GM12878 (cell line): ENCODE measurements at regions not wholly inside any gene's neighbourhood (a gene's known extent, or its start where the extent isn't known, plus 50 kb on each side); places are given as distances from the start of the nearest gene placed in this dataset.

Source experiments
- ATAC-seq: fragments of 200-7000 bp; cut with Tn5 transposase; 3 replicates; pipeline ENCODE4 v1.9.1; 2020; ENCODE audit warnings: mild to moderate bottlenecking, moderate library complexity
- BruUV-seq: library from RNA; stranded (reverse); fragments of 400-500 nt; replicated peaks from 2 replicates; lab custom pipeline; 2021; lab: Mats Ljungman, UMichigan
- CTCF ChIA-PET: fragments of 300-600 bp; sonication (Branson Sonifier 250); formaldehyde crosslinking; extraction: SDS; loops from one replicate; lab custom pipeline; 2021; ENCODE audit warnings: inconsistent platforms; lab: Yijun Ruan, JAX
- POLR2A ChIA-PET: fragments of 350-600 bp; formaldehyde crosslinking; extraction: SDS; loops from one replicate; lab custom pipeline; 2021; ENCODE audit warnings: inconsistent platforms; lab: Charles Lee
- RAD21 ChIA-PET: fragments of 300-600 bp; sonication (Branson Sonifier 250); formaldehyde crosslinking; loops from one replicate; lab custom pipeline; 2023; ENCODE audit warnings: antibody characterized with exemption; ENCODE audit not compliant: unreplicated experiment; lab: Charles Lee
- SMC1A ChIA-PET: fragments of 300-600 bp; sonication (Branson Sonifier 250); formaldehyde crosslinking; loops from one replicate; lab custom pipeline; 2023; ENCODE audit not compliant: unreplicated experiment, uncharacterized antibody; lab: Charles Lee
- DNase-seq: peaks from one replicate; pipeline ENCODE4 v3.0.0-alpha.2; 2011; ENCODE audit warnings: low read depth, low spot score
- FAIRE-seq: peaks from 3 replicates; lab custom pipeline; 2011; peaks lifted over from hg19 to GRCh38; lab: Jason Lieb, UNC
- H2AFZ ChIP-seq: 2 replicates; pipeline ENCODE4 v1.6.0; 2011; ENCODE audit warnings: low read depth, low read length, control low read depth; ENCODE audit not compliant: control insufficient read depth
- H3K27ac ChIP-seq: 2 replicates; pipeline ENCODE4 v1.5.1; 2011; ENCODE audit warnings: control low read depth; ENCODE audit not compliant: control insufficient read depth, insufficient read depth
- H3K27me3 ChIP-seq, 2 experiments: replicated peaks in 1 of 2; 2 replicates each; pipeline versions ENCODE4 v1.6.0 to v1.6.1; 2011; ENCODE audit warnings: low read length in 1 of 2; ENCODE audit not compliant: control insufficient read depth in 2 of 2, insufficient read depth in 2 of 2
- H3K36me3 ChIP-seq, 2 experiments: 2 replicates each; pipeline ENCODE4 v1.5.1; 2011; ENCODE audit warnings: low read length in 1 of 2; ENCODE audit not compliant: control insufficient read depth in 2 of 2, insufficient read depth in 2 of 2
- H3K4me1 ChIP-seq: 2 replicates; pipeline ENCODE4 v1.6.1; 2011; ENCODE audit warnings: mild to moderate bottlenecking, low read length, moderate library complexity, mixed read lengths; ENCODE audit not compliant: control insufficient read depth, insufficient read depth
- H3K4me2 ChIP-seq: 2 replicates; pipeline ENCODE4 v1.6.0; 2011; ENCODE audit warnings: control low read depth; ENCODE audit not compliant: control insufficient read depth, insufficient read depth
- H3K4me3 ChIP-seq: fragments of 200-600 bp; sonication (generic); 2 replicates; pipeline ENCODE4 v1.5.1; 2016
- H3K79me2 ChIP-seq: 2 replicates; pipeline ENCODE4 v1.6.0; 2011; ENCODE audit warnings: low read length; ENCODE audit not compliant: control insufficient read depth, insufficient read depth
- H3K9ac ChIP-seq: 2 replicates; pipeline ENCODE4 v1.8.0; 2011; ENCODE audit warnings: low read length, control low read depth, mixed read lengths; ENCODE audit not compliant: control insufficient read depth, insufficient read depth
- H3K9me3 ChIP-seq: replicated peaks from 3 replicates; pipeline ENCODE4 v1.5.1; 2011; ENCODE audit warnings: mild to moderate bottlenecking, low read length; ENCODE audit not compliant: control insufficient read depth, insufficient read depth
- H4K20me1 ChIP-seq: 2 replicates; pipeline ENCODE4 v1.6.0; 2011; ENCODE audit not compliant: control insufficient read depth, insufficient read depth
- BHLHE40 ChIP-seq, 2 experiments: fragments of 450-650 bp in 1 of 2; IDR thresholded peaks; 2 replicates each; pipeline ENCODE4 v1.6.1; 2011 to 2017; ENCODE audit warnings: low read depth in 2 of 2, borderline replicate concordance in 1 of 2, improper control_type of control experiment in 1 of 2, low read length in 1 of 2, mild to moderate bottlenecking in 1 of 2
- CBX3 ChIP-seq: fragments of 200-600 bp; sonication (generic); IDR thresholded peaks from 2 replicates; pipeline ENCODE4 v1.6.1; 2016; ENCODE audit warnings: low read depth, borderline replicate concordance
- CHD1 ChIP-seq: IDR thresholded peaks from 2 replicates; pipeline ENCODE4 v1.6.1; 2012; ENCODE audit warnings: low read depth, low read length, improper control_type of control experiment
- CHD2 ChIP-seq: IDR thresholded peaks from 2 replicates; pipeline ENCODE4 v1.6.1; 2011; ENCODE audit warnings: low read depth, low read length, improper control_type of control experiment, borderline replicate concordance
- CREM ChIP-seq: IDR thresholded peaks from 2 replicates; pipeline ENCODE4 v1.6.1; 2014; ENCODE audit warnings: antibody characterized with exemption, low read depth
- KLF5 ChIP-seq: fragments of 450-650 bp; IDR thresholded peaks from 2 replicates; pipeline ENCODE4 v1.6.1; 2014; ENCODE audit warnings: mild to moderate bottlenecking; ENCODE audit not compliant: partially characterized antibody
- NR2F1 ChIP-seq: fragments of 450-650 bp; conservative IDR thresholded peaks from 2 replicates; pipeline ENCODE4 v1.6.1; 2017; ENCODE audit warnings: mild to moderate bottlenecking
- PML ChIP-seq: IDR thresholded peaks from 2 replicates; pipeline ENCODE4 v1.6.1; 2012; ENCODE audit warnings: low read length, inconsistent platforms
- POU2F2 ChIP-seq: IDR thresholded peaks from 3 replicates; pipeline ENCODE4 v1.6.1; 2011; ENCODE audit warnings: low read depth, mild to moderate bottlenecking, low read length, borderline replicate concordance
- RAD21 ChIP-seq: IDR thresholded peaks from 2 replicates; pipeline ENCODE4 v1.6.1; 2011; ENCODE audit warnings: mild to moderate bottlenecking, low read depth, low read length, moderate library complexity; ENCODE audit not compliant: insufficient read depth
- SREBF1 ChIP-seq: IDR thresholded peaks from 2 replicates; pipeline ENCODE4 v1.6.1; 2012; ENCODE audit warnings: mild to moderate bottlenecking, low read length
- SREBF2 ChIP-seq: IDR thresholded peaks from 2 replicates; pipeline ENCODE4 v1.6.1; 2012; ENCODE audit warnings: mild to moderate bottlenecking, low read length
- WGBS: methylation state at CpG from one replicate; pipeline ENCODE4 v1.1.6; 2016; ENCODE audit warnings: low lambda C conversion rate; ENCODE audit not compliant: insufficient replicate concordance, insufficient coverage; ENCODE audit errors: missing lambda C conversion rate; 5-methylcytosine and 5-hydroxymethylcytosine counted together
- in situ Hi-C: fragments of 300-500 bp; cut with MboI; formaldehyde crosslinking; loops from 9 replicates; pipeline ENCODE4 v1.14.3; 2018; ENCODE audit warnings: mixed read lengths
- intact Hi-C: fragments of 100-400 bp; cut with micrococcal nuclease; formaldehyde crosslinking; loops from one replicate; pipeline ENCODE4 v1.14.2; 2022; ENCODE audit not compliant: unreplicated experiment
- TF ChIP-seq, protein P1 (sequence below): fragments of 450-650 bp; IDR thresholded peaks from 2 replicates; pipeline ENCODE4 v1.6.1; 2018; ENCODE audit warnings: borderline replicate concordance, mild to moderate bottlenecking; ENCODE audit not compliant: partially characterized antibody
- TF ChIP-seq, protein P2 (sequence below): IDR thresholded peaks from 2 replicates; pipeline ENCODE4 v1.6.1; 2011; ENCODE audit warnings: mild to moderate bottlenecking, low read depth, low read length, moderate library complexity; ENCODE audit not compliant: insufficient replicate concordance

DNA sequence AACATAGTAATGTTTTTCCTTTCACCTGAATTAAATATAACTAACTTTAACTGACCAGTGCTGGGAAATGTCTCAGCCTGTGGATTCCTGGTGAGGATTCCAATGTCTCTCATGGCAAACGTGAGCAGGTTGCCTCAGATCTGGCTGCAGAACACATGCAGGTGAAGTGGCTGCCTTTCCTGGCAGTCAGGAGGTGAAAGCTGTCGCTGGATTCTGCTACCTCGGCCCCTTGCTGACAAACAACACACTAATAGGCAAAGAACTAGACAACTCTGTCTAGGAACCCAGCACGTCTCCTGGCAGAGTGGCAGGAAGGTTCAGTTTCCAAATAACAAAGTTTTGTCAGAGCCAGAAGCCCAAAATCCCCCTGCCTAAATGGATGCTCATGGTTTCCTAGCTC is 400.8 kb upstream of the PPP2R3A start (continued):
- TF ChIP-seq, protein P1, sequence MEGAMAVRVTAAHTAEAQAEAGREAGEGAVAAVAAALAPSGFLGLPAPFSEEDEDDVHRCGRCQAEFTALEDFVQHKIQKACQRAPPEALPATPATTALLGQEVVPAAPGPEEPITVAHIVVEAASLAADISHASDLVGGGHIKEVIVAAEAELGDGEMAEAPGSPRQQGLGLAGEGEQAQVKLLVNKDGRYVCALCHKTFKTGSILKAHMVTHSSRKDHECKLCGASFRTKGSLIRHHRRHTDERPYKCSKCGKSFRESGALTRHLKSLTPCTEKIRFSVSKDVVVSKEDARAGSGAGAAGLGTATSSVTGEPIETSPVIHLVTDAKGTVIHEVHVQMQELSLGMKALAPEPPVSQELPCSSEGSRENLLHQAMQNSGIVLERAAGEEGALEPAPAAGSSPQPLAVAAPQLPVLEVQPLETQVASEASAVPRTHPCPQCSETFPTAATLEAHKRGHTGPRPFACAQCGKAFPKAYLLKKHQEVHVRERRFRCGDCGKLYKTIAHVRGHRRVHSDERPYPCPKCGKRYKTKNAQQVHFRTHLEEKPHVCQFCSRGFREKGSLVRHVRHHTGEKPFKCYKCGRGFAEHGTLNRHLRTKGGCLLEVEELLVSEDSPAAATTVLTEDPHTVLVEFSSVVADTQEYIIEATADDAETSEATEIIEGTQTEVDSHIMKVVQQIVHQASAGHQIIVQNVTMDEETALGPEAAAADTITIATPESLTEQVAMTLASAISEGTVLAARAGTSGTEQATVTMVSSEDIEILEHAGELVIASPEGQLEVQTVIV: no peak
- no peak for TF ChIP-seq CREM
- no peak for TF ChIP-seq PML
- no peak for TF ChIP-seq SREBF2
- TF ChIP-seq CHD1: no peak
- TF ChIP-seq, all 136 proteins: peak for 0

DNA sequence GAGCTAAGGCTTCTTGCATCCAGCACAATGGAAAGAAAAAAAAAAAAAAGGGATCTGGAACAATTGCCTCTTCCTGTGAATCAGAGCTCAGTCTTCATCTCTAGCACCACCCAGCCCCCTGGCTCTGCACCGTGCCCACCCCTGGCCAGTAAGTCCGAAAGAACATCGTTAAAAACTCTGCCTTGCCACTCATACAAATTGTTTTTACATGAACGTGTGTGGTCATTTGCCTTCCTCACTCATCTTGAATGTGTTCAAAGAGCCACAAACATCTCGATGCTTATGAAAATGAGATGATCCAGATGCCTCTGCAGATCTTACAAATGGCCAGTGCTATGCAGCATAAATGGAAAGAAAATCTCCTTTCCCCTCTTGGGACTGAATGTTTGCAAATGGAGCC is 400.0 kb upstream of the PPP2R3A start:
- SMC1A ChIA-PET: interaction anchor here (0.8 kb wide), 1 partner anchor 9 kb away, joined by 4 read pairs; no protein-coding TSS in a partner anchor
- Histone ChIP-seq H3K27me3 (no peaks in the 10 kb centered on the region; a peak in 1 of 4 replicates), H3K36me3 (no peaks in the 10 kb centered on the region), H3K79me2 (no peaks in the 10 kb centered on the region), H2AFZ (no peak overlapping the region), H3K4me3 (no peak overlapping the region)
- ATAC-seq: no peak
- no peak for DNase-seq
- in situ Hi-C loops: no loop called here
- BruUV-seq: no TSS peak
- CTCF ChIA-PET: no interaction called here
- no peak for FAIRE-seq
- 3% methylated on average over 5 of the region's 5 CpGs for WGBS
- RAD21 ChIA-PET: no interaction called here
- TF ChIP-seq KLF5 (no peak), SREBF1 (no peak), BHLHE40 (IDR thresholded peaks at IDR 0.05; ENCODE audit: borderline replicate concordance in 1 of 2, low read depth in 2 of 2, low read length in 1 of 2) (no peak), POU2F2 (no peak), CHD2 (no peak), CBX3 (no peak), NR2F1 (no peak), RAD21 (no peak)
- TF ChIP-seq, protein P2, sequence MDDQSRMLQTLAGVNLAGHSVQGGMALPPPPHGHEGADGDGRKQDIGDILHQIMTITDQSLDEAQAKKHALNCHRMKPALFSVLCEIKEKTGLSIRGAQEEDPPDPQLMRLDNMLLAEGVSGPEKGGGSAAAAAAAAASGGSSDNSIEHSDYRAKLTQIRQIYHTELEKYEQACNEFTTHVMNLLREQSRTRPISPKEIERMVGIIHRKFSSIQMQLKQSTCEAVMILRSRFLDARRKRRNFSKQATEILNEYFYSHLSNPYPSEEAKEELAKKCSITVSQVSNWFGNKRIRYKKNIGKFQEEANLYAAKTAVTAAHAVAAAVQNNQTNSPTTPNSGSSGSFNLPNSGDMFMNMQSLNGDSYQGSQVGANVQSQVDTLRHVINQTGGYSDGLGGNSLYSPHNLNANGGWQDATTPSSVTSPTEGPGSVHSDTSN: no peak
- TF ChIP-seq, all 136 proteins: peak for 0
- Histone ChIP-seq H3K27ac (no peak overlapping the region), H4K20me1 (no peaks in the 10 kb centered on the region), H3K4me1 (no peaks in the 10 kb centered on the region), H3K9me3 (no peaks in the 10 kb centered on the region), H3K9ac (no peak overlapping the region), H3K4me2 (no peak overlapping the region)
- POLR2A ChIA-PET: no interaction called here
- intact Hi-C loops: no loop called here
